ENCODE measurements at regions not wholly inside any gene's neighbourhood (a gene's known extent, or its start where the extent isn't known, plus 50 kb on each side); places are given as distances from the start of the nearest gene placed in this dataset.

DNA sequence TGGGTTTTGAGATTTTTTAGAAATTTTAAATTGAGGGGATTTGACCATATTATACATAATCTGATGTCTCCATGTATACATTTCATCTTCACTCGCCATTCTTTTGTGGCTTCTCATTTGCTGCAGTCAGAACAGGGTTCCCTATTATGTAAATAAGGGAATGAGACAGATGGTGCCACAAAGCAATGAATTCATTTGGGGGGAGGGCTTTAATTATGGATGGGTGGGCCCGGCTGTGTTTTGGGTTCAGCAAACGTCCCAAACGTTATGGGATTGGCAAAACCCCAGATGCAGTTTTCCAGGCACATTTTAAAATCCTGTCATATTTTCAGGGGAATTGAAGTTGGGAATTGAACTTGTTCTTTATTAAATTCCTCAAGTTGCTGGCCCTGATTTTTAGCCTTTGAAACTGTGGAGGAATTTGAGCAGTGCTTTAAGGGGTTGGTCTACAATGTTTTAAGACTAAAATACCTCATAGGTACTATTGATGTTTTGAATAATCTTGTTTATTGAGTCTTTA, 558.5 kb upstream of the ZNF462 start:
- TF ChIP-seq, protein P1, sequence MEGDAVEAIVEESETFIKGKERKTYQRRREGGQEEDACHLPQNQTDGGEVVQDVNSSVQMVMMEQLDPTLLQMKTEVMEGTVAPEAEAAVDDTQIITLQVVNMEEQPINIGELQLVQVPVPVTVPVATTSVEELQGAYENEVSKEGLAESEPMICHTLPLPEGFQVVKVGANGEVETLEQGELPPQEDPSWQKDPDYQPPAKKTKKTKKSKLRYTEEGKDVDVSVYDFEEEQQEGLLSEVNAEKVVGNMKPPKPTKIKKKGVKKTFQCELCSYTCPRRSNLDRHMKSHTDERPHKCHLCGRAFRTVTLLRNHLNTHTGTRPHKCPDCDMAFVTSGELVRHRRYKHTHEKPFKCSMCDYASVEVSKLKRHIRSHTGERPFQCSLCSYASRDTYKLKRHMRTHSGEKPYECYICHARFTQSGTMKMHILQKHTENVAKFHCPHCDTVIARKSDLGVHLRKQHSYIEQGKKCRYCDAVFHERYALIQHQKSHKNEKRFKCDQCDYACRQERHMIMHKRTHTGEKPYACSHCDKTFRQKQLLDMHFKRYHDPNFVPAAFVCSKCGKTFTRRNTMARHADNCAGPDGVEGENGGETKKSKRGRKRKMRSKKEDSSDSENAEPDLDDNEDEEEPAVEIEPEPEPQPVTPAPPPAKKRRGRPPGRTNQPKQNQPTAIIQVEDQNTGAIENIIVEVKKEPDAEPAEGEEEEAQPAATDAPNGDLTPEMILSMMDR (IDR thresholded peaks at IDR 0.05; ENCODE audit: control insufficient read depth, extremely low read depth, insufficient read depth) = no peak
- no peak for DNase-seq (ENCODE audit: low read depth)
- H3K4me3 ChIP-seq (ENCODE audit: low read depth, low read length) = no peak overlapping the region

DNA sequence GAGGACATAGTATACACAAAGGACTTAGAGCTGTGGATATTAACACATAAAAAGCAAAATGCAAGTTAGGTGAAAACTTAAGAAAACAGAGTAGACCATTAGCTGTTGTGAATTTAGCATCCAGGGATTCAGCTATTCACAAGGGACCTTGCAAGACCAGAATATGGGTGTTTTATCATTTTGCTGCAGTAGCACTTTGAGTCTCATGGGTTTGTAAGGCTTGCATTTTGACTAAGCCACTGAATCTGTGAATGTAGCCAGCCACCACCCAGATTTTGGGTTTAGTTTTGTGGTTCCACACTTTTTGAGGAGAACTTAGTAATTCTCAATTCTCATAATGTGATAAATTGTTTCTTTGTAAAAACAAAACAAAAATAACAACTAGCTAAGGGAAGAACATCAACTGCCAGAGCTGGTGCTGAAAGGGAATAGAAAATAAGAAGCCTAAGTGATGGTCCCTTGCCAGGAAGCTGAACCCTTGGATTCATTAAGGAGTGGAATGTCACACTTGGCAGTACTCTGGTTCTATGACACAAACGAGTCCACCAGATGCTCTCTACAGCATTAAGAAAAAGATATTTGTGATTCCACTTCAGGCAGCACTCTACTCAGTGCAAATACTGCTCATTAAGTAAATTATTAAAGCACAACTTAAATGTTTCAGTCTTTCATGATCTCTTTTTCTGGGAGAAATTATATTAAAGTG, 557.4 kb upstream of the ZNF462 start:
- H3K4me3 ChIP-seq (ENCODE audit: low read depth, low read length) = no peak overlapping the region
- no peak for DNase-seq (ENCODE audit: low read depth)
- TF ChIP-seq, protein P1 (IDR thresholded peaks at IDR 0.05; ENCODE audit: control insufficient read depth, extremely low read depth, insufficient read depth) = no peak

DNA sequence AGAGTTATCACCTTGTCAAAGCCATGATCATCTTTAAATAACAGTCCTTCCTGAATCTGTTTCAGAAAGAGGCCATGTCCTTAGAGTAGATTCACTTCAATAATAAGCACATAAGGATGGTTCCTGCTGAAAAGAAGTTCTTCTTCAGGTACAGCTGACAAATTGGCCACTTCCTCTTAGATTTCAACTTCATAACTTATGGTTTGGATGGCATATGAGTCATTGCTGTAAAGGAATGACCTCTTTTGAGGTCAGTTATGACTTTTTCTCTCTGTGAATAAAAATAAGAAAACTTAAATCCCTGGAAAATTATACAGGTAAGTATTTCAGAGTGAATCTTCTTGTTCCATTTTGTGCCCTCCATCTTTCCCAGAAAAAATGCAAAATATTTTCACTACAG, 555.3 kb upstream of the ZNF462 start:
- DNase-seq (ENCODE audit: low read depth) = no peak
- TF ChIP-seq, protein P1 (IDR thresholded peaks at IDR 0.05; ENCODE audit: control insufficient read depth, extremely low read depth, insufficient read depth) = no peak
- no peak overlapping the region for H3K4me3 ChIP-seq (ENCODE audit: low read depth, low read length)

DNA sequence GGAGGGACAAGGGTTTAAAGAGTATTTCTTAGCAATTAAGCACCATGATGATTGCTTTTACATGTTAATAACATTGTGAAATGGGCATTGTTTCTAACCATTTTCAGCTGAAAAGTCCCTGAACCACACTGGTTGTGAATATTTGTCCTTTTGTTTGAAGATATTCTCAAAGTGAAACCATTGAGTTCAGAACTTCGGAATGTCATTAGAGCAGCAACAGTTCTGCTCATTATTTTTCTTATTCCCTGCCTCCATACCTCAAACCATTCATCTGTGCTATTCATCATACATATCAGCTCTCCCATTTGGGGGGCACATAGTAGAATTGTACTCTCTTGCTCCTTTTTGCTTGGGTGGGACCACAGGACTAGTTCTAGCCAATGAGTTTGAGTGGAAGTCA, 553.0 kb upstream of the ZNF462 start:
- TF ChIP-seq, protein P1 (IDR thresholded peaks at IDR 0.05; ENCODE audit: control insufficient read depth, extremely low read depth, insufficient read depth) = no peak
- H3K4me3 ChIP-seq (ENCODE audit: low read depth, low read length) = no peak overlapping the region

DNA sequence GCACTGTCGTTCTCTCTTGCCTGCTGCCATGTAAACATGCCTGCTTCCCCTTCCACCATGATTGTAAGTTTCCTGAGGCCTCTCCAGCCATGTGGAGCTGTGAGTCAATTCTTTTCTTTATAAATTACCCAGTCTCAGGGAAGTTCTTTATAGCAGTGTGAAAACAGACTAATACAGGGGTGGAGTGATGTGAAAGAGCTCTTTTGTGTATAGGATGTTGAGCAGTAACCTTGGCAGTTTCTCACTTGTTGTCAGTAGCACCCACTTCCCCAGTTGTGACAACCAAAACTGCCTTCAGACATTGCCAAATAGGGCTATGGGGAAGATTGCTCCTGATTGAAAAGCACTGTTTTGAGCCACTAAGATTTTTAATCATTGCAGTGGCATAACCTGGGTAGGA, 552.2 kb upstream of the ZNF462 start:
- TF ChIP-seq, protein P1 (IDR thresholded peaks at IDR 0.05; ENCODE audit: control insufficient read depth, extremely low read depth, insufficient read depth) = no peak
- no peak overlapping the region for H3K4me3 ChIP-seq (ENCODE audit: low read depth, low read length)
- DNase-seq (ENCODE audit: low read depth) = no peak

More for the DNA sequence above, 553.0 kb upstream of the ZNF462 start:
- DNase-seq (ENCODE audit: low read depth) = no peak

DNA sequence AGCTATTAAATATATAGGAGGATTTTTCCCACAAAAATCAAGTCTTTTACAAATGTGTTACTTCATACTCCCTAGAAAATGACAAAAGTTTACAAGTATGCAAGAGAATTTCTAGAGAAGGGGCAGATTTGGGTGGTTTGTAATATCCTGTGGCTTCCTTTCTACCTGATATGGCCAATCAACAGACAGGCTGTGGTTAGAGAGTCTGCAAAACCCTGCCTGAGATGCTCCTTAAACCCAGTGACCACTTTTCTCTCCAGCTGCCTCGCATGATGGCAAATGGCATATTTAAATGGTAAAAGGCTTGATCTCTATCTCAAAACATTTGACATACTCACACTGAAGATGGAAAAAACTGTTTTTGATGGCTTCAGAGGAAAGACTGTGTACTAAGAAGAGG, 550.1 kb upstream of the ZNF462 start:
- no peak for DNase-seq (ENCODE audit: low read depth)
- no peak overlapping the region for H3K4me3 ChIP-seq (ENCODE audit: low read depth, low read length)
- TF ChIP-seq, protein P1 (IDR thresholded peaks at IDR 0.05; ENCODE audit: control insufficient read depth, extremely low read depth, insufficient read depth) = no peak

DNA sequence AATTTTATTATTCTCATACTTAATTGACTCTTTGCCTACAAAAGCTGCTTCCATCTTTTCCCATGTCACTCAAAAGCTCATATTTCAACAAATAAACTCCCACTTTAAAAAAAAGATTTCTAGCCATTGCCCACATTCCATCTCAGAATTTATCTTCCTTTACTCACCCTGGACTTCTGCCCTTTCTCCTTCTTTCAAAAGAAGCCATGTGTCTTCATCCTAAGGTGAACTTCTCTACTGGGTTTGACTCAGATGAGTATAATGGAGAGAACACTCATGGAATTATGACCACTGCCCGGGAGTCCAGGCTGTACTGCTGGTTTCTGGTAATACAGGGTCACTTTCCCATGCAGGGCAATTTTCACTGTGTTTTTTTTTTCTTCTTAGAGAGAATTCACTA, 548.5 kb upstream of the ZNF462 start:
- TF ChIP-seq, protein P1 (IDR thresholded peaks at IDR 0.05; ENCODE audit: control insufficient read depth, extremely low read depth, insufficient read depth) = no peak
- no peak for DNase-seq (ENCODE audit: low read depth)
- H3K4me3 ChIP-seq (ENCODE audit: low read depth, low read length) = no peak overlapping the region

Measured in LNCaP clone FGC (cell line).